ENCODE measurements at regions not wholly inside any gene's neighbourhood (a gene's known extent, or its start where the extent isn't known, plus 50 kb on each side); places are given as distances from the start of the nearest gene placed in this dataset.

- POLR2A ChIA-PET (ENCODE audit: partially characterized antibody): no interaction called here
- Histone ChIP-seq H2BK15ac (ENCODE audit: low read length) (no peak overlapping the region), H4K20me1 (replicated peaks in 1 of 2; ENCODE audit: control insufficient read depth in 1 of 2, insufficient read depth in 2 of 2, low read length in 2 of 2) (no peaks in the 10 kb centered on the region), H3K23me2 (ENCODE audit: low read depth, low read length) (no peaks in the 10 kb centered on the region), H4K8ac (ENCODE audit: extremely low read depth, insufficient read depth, low read length) (no peak overlapping the region), H3K36me3 (ENCODE audit: control insufficient read depth in 2 of 4, insufficient read depth in 4 of 4, low read length in 3 of 4) (no peaks in the 10 kb centered on the region), H3K9ac (replicated peaks in 1 of 4; ENCODE audit: extremely low read depth in 1 of 4, low read depth in 3 of 4, low read length in 3 of 4) (no peak overlapping the region), H3K79me1 (ENCODE audit: low read depth, low read length) (no peaks in the 10 kb centered on the region), H3K4me2 (ENCODE audit: insufficient read depth in 1 of 2, low read depth in 2 of 2, low read length in 2 of 2) (no peak overlapping the region), H2BK5ac (ENCODE audit: low read depth, low read length) (no peak overlapping the region), H2BK20ac (ENCODE audit: low read length) (no peak overlapping the region), H2AK5ac (ENCODE audit: low read depth, low read length) (no peak overlapping the region), H2BK120ac (replicated peaks; ENCODE audit: low read depth, low read length) (no peak overlapping the region), H3K27me3 (replicated peaks in 1 of 4; ENCODE audit: control insufficient read depth in 3 of 4, extremely low read depth in 1 of 4, insufficient read depth in 3 of 4, low read length in 3 of 4) (no peaks in the 10 kb centered on the region), H3K23ac (ENCODE audit: insufficient read length) (no peak overlapping the region), H2AFZ (ENCODE audit: low read length) (no peak overlapping the region), H3K27ac (ENCODE audit: low read depth, low read length) (no peak overlapping the region), H3K14ac (ENCODE audit: insufficient read length) (no peak overlapping the region), H3K56ac (replicated peaks; ENCODE audit: insufficient read length, low read depth, low read length) (no peak overlapping the region), H4K91ac (replicated peaks; ENCODE audit: insufficient read length, low read length) (no peak overlapping the region), H3K79me2 (ENCODE audit: control insufficient read depth in 1 of 2, insufficient read depth in 2 of 2, low read length in 2 of 2) (no peaks in the 10 kb centered on the region), H2BK12ac (ENCODE audit: low read depth, low read length) (no peak overlapping the region), H3K9me3 (ENCODE audit: insufficient read depth in 2 of 2, low read depth in 1 of 2, low read length in 1 of 2) (no peaks in the 10 kb centered on the region), H3K18ac (ENCODE audit: extremely low read depth, low read length) (no peak overlapping the region), H3K4ac (replicated peaks; ENCODE audit: insufficient read length, low read depth, low read length) (no peak overlapping the region), H3K4me1 (replicated peaks in 1 of 4; ENCODE audit: control insufficient read depth in 3 of 4, insufficient read depth in 4 of 4, low read length in 3 of 4) (peaks cover 0 to 7% (median 0%) of the 10 kb centered on the region in 4 experiments; a peak in 1 of 7 replicates), H4K5ac (ENCODE audit: insufficient read length, low read depth, low read length) (no peak overlapping the region), H3K4me3 (ENCODE audit: extremely low read depth in 1 of 4, insufficient read depth in 2 of 4, low read depth in 3 of 4, low read length in 4 of 4) (no peak overlapping the region)
- peak; percentile 5 to 10; a peak in 1 of 4 replicates for TF ChIP-seq RAD21 (IDR thresholded peaks at IDR 0.05 in 1 of 2, conservative IDR thresholded peaks at IDR 0.05 in 1 of 2; ENCODE audit: low read depth in 2 of 2, low read length in 2 of 2)
- TF ChIP-seq FOSL1 (IDR thresholded peaks at IDR 0.05; ENCODE audit: insufficient read depth, low read depth, low read length): no peak
- WGBS, 2 experiments (ENCODE audit: extremely low coverage in 1 of 2, insufficient coverage in 1 of 2, insufficient read length in 1 of 2, insufficient replicate concordance in 2 of 2, low coverage in 1 of 2, low lambda C conversion rate in 2 of 2, missing lambda C conversion rate in 1 of 2): 83% methylated on average over 3 of the region's 3 CpGs; no CpG with 5 or more reads in 1 of the 2 experiments
- FAIRE-seq (no peak), DNase-seq (ENCODE audit: low read depth in 1 of 2, low spot score in 2 of 2) (no peak)
- CTCF ChIA-PET (ENCODE audit: partially characterized antibody): interaction anchor here (0.6 kb wide), 2 partner anchors 95 to 1474 kb away, joined by 3 read pairs; no protein-coding TSS in a partner anchor
Measured at GRCh38 chr6:147742440-147742839, 233.9 kb downstream of the SAMD5 start.

Measured in H1 (cell line).